Ammon's horn (tissue), 1 donor: ENCODE measurements at regions not wholly inside any gene's neighbourhood (a gene's known extent, or its start where the extent isn't known, plus 50 kb on each side); places are given as distances from the start of the nearest gene placed in this dataset.

Experiments used
- DNase-seq: peaks from one replicate; pipeline ENCODE4 v3.0.0-alpha.2; 2016; ENCODE audit warnings: low spot score

DNA sequence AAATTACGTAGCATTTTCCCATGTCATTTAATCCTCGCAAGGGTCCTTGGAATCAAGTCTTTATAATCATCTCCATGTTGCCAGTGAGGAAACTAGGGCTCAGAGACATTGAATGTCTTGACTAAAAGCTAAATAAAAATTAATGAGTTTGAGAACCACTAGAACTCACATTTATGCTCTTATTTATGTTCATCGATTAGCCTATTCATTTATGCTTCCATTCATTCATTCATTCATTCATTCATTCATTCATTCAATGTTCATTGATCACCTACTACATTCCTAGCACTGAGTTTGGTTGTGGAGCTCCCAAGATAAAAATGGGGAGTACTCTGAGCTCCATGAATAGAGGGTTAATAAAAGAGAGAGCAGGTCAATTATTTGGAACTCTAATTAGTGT lies 59.7 kb downstream of the KCNA1 start:
- no peak for DNase-seq

- no peak for DNase-seq
Measured at GRCh38 chr12:4974217-4974616, 64.5 kb downstream of the KCNA1 start.

- DNase-seq, result no peak
Measured at GRCh38 chr12:4975574-4975973, 65.9 kb downstream of the KCNA1 start.

DNA sequence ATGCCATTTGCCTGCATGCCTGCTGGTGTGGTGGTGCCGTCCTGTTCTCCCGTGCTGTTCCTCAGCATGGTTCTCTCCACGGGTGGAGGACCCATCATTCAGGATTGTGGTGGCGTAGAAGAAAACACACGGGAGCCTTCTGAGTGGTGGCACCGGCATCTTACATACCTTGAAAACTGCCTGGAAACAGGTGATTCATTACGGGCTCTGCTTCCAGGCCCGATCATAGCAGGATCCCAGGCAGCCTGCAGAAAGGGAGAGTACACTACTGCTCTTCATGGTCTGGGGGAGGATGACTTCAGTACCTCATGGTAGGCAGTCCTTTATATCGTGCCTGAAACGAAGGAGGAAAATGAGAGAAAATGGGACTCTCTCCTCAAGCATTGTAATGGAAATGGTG lies 66.6 kb upstream of the KCNA5 start:
- no peak for DNase-seq

- DNase-seq, result no peak
Measured at GRCh38 chr12:4978737-4979136, 64.9 kb upstream of the KCNA5 start.

DNA sequence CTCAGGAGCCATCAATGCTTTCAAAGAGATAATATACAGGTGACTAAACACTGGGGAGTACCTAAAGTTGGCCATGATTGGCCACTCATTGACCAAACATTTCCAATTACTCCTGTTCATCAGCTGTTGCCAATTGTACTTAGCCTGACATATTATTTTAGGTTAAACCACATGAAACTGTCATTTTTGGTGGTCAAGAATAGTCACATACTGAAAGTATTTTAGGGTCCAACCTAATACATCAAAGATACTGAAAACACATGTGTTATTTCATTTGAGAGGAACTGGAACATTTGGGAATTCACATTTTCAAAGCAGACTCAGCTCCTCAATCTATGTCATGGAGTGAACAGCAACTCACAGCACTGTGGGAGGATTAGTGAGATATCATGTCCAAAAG lies 63.9 kb upstream of the KCNA5 start:
- no peak for DNase-seq

- DNase-seq, result no peak
Measured at GRCh38 chr12:4984344-4984743, 59.3 kb upstream of the KCNA5 start.

- DNase-seq, result peak; percentile 72
Measured at GRCh38 chr12:4984971-4985370, 58.7 kb upstream of the KCNA5 start.

GRCh38 chr12:4985820-4986219 lies 57.9 kb upstream of the KCNA5 start:
- no peak for DNase-seq

DNA sequence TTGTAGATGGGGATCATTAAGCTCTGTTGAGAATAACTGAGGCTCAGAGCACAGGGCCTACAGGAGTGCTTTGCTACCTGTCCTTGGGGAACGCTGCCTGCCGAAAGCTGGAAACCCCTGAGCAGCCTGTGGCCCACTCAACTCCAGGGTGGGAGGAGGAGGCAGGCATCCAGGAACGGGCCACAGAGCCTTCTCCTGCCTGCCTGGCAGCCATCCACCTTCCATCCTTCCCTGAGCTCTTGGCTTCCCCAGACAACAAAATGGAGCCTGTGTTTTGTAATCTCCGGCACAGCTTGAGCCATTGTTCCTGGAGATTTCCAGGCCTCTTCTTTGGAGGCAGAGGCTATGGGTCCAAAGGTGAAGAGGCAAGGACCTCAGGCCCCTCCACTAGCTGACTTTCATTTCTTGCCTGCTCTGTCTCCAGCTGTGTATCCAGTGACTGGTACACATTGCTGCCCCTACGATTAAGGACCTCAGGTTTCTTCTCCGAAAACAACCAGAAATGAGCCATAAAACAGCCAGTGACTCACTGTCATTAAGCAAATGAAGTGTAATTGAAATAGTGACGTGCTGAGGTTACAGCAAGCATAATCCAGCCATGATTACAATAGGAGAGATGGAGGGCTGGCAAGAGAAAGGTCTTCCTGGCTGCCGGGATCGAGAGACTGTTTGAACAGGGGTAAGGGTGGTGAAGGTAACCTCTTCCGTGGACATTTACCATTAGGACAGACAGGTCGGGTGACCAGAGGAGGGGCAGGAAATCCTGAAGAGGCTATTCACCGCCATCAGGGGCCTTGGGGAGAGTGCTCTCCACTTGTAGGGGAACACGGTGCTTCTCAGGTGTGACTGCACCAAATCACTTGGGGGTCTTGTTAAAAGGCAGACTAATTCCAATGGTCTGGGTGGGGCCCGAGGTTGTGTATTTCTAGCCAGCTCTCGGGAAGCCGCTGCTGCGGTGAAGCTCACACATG lies 56.3 kb upstream of the KCNA5 start:
- no peak for DNase-seq

- no peak for DNase-seq
Measured at GRCh38 chr12:4991373-4991772, 52.3 kb upstream of the KCNA5 start.

- DNase-seq, result no peak
Measured at GRCh38 chr12:4991801-4992200, 51.9 kb upstream of the KCNA5 start.

DNA sequence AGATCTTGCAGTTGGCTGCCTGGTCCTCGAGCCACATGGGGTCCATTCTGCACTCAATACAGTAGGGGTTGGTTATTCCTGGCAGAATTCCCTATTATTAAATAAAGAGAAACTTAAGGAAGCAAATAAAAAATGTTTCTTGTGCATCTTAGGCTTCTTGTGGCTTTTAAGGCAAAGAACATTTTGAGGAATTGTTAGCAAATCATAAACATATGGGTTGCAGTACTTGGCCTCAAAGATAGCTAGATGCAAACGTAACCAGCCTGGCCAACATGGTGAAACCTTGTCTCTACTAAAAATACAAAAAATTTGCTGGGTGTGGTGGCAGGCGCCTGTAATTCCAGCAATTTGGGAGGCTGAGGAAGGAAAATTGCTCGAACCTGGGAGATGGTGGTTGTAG lies 50.8 kb upstream of the KCNA5 start:
- DNase-seq, result no peak
